HG02798 (cell line): ENCODE measurements at regions not wholly inside any gene's neighbourhood (a gene's known extent, or its start where the extent isn't known, plus 50 kb on each side); places are given as distances from the start of the nearest gene placed in this dataset.

Experiments
- ATAC-seq: cut with Tn5 transposase; IDR thresholded peaks from one replicate; pipeline ENCODE4 v1.9.1; 2021; ENCODE audit warnings: mild to moderate bottlenecking; ENCODE audit not compliant: unreplicated experiment, poor library complexity

GRCh38 chr5:158559643-158560042, 540.1 kb downstream of the EBF1 start:
- no peak for ATAC-seq

DNA sequence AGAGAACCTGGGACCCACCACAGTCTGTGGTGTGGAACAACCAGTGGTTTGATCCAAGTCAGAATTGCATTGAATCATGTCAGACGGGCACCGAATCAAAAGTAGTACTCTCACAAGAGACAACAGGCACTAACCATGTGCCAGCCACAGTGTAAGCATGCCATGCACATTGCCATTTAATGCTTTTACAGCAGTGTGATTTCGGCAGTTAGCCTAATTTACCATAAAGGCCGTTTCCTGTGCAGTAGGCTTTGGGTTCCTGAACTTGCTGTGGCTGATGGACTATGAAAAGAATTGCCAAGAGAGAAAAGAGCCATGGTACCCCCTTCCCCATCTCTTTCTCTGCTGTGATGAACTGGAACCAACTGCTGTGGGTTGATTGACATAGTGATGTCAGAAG, 540.6 kb downstream of the EBF1 start:
- ATAC-seq = no peak

DNA sequence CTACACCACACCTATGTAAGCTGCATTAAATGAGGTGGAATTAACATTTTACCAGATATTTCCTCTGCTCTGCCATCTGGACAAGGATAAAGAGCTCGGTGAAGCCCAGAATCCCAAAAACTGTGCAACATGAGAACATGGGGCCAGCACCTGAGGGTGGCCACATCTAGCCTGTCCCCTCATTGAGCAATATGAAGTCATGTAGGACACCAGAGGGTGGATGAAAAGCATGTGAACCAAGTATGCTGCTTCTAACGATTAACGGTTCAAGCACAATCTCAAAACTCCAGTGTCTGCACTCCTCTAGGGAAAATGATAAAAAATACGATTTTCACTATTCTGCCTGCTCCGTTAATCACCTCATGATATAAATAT, 545.8 kb downstream of the EBF1 start:
- ATAC-seq = no peak

- ATAC-seq = no peak
These were observed 546.3 kb downstream of the EBF1 start for GRCh38 chr5:158553195-158553961.

- ATAC-seq = no peak
These were observed 547.5 kb downstream of the EBF1 start for GRCh38 chr5:158552241-158552640.

DNA sequence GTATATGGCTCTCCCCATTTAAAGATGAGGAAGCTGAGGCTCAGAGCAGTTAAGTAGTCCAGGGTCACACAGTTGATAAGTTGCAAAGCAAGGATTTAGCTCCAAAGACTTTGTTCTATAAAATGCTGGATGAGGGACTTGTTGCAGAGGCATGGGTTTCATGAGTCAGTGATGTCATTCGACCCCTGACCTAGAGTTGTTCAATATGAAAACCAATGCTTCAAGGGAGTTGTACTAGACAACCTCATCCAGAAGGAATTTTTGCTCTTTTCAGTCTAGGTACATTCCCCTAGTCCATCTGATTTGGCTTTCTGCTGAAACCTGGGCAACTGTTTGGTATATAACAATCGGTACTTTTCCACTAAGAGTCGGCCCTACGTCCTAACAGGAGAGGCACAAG, 550.4 kb downstream of the EBF1 start:
- no peak for ATAC-seq

DNA sequence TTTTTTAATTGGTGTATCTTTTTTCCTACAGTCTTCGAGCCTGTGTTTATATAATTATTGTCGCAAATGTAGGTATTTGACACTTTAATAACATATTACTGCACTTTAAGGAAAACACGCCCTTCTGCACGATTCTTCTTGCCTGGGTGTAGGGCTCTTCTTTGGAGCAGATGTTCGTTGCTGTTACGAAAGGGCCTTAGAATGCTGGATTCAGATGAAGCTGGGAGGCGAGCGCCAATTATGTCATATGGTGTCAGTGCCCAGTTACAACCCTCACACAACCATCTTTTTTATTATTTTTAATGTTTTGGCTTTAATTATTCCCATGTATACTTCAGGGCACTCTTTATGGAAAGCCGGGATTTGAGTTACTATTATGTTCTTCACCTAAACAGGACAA, 553.0 kb downstream of the EBF1 start:
- no peak for ATAC-seq

DNA sequence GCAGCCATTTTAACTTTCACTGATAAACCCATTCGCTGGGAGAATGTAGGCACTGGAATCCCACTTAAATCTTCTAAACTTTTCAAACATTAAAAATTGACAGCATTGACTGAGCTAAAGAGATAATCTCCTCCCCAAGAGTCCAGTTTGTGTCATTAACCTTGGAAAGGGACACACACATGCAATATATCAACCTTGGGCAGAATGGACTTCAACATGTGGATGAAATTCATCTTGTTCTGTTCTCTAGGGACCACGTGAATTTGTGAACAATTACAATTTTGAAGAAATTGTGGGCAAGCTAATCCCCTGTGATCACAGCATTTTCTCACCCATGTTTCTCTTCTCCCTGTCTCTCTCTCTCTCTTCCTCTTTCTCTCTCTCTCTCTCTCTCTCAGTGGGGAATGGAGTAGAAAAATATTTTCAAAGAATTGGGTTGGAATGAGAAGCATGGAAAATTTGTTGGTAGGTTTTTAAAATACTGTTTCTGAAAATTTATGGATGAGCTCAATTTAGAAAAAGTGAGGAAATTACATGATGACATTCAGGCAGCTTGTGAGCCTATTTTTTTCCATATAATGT, 553.7 kb downstream of the EBF1 start:
- ATAC-seq = no peak

DNA sequence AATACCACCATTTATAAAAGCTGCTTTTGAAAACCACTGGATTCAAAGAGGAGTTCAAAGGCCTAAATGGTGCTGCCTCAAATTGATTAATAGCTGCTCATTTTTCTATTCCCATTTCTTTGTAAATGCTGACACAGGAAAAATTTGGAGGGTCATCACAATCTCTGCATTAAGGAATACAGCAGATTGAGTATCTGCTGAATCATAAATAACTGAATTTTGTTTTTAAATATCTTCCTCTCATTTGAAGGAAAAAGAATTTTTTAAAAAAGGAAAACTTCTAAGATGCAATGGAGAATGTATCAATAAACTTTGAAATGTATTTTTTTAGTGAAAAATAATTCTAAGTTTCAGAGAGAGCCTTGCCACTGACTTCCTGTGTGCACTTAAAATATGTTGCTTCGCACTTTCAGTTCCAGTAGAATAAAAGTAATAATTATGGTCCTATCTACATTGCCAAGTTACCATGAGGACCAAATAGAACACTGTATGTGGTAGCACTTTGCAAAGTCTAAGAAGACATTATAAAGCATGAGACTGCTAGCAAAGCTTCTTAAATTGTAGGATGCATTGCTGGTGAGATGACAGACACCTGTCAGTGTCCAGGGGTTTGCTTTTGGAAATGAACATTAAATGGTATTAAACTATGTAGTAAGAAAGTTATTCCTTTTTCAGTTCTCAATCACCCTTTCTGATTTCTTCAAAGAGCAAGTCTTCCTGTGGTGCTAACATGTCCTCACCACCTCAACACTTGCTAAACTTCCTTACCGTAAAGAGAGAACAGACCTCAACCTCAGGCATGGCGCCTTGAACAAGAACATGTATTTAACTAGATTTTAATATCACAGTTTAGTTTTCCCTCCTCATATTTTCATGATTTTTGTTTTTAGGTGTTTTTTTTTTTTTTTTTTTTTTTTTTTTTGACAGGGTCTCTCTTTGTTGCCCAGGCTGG, 555.1 kb downstream of the EBF1 start:
- no peak for ATAC-seq

GRCh38 chr5:158543539-158544387, 556.0 kb downstream of the EBF1 start:
- ATAC-seq = no peak

DNA sequence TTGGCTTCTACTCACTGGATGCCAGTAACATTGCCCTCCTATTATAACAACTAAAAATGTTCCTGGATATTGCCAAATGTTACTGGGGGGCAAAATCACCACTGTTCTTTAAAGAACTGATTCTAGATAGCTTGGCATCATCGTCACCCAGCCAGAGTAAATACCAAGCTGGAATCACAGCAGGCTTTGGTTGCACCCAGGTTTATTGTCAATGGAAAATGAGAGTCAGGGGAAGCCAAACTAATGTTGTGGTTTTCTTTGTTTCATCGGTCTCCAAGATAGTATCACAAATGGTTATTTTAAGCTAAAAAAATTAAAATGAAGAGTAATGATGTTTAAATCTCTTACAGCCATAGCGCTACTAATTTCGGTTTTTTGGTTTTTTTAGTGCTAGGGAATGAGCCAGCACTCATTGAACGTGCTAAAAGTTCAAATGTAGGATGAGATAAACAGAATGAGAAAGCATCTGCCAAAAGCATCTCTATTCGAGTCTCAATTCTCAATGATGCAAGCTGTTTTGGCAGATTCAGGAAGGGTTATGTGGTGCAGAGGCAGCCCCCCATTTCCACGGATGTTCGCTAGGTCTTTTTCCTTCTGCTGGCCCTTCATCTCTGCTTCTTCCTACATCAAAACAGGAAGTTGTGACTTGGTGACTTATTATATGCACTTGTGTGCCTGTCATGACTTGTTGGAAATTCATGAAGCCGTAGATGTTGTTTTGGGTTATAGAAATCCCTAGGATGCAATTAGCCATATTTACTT, 558.0 kb downstream of the EBF1 start:
- no peak for ATAC-seq

GRCh38 chr5:158538506-158539074, 561.1 kb downstream of the EBF1 start:
- ATAC-seq = peak; percentile 57

DNA sequence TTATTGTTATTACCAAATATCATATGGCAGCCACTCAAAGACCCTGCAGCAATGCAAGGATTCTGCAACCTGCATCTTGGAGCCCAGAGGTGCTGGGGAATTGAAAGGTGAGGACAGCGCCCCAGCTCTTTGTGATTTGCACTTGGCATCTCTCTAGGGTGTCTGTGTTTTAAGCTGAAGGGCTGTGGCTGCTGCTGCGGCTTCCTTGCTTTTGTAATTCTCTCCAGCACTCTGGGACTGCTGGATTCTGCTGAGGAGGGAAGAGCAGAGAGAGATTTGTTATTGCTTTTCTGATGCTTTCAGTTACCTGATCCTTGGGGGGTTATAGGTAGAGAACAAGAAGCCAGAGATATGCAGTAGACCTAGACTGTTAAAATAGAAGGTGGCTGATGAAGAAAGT, 562.4 kb downstream of the EBF1 start:
- no peak for ATAC-seq

- no peak for ATAC-seq
These were observed 565.5 kb downstream of the EBF1 start for GRCh38 chr5:158534203-158534602.

GRCh38 chr5:158532739-158533138, 567.0 kb downstream of the EBF1 start:
- ATAC-seq = no peak

GRCh38 chr5:158531860-158532259, 567.9 kb downstream of the EBF1 start:
- no peak for ATAC-seq

- no peak for ATAC-seq
These were observed 569.6 kb downstream of the EBF1 start for GRCh38 chr5:158530115-158530514.

GRCh38 chr5:158529454-158529853, 570.3 kb downstream of the EBF1 start:
- ATAC-seq = no peak

DNA sequence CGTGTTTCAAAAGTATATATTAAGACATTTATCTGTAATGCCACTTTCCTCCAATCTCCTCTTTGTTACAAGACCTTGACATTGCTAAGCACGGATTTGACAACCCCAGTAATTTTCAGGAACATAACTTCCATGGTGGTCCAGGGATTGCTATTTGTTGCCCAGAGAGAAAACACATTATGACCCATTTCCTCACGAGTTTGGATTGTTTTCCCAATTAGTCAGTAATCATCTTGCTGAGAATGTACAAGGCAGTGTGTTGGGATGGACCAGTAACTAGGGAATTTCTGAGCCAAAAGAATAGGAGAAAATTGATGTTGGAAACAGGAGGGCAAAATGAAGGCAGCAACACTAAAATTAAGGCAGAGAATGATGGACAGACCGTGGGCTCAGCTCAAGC, 574.1 kb downstream of the EBF1 start:
- ATAC-seq = no peak
